SU-DHL-6 (cell line): ENCODE measurements at regions not wholly inside any gene's neighbourhood (a gene's known extent, or its start where the extent isn't known, plus 50 kb on each side); places are given as distances from the start of the nearest gene placed in this dataset.

ENCODE experiments used
- EZH2phosphoT487 ChIP-seq: fragments of 200-600 bp; sonication (generic), shearing (Covaris generic); conservative IDR thresholded peaks from 2 replicates; pipeline ENCODE4 v1.6.1; 2018; ENCODE audit warnings: mild to moderate bottlenecking, antibody characterized with exemption, low read length, moderate library complexity, mixed read lengths
- TF ChIP-seq, protein P1 (sequence below): fragments of 200-600 bp; sonication (generic); IDR thresholded peaks from one replicate; pipeline ENCODE4 v1.5.1; 2017; ENCODE audit warnings: antibody characterized with exemption, mild to moderate bottlenecking, low read length, moderate library complexity; ENCODE audit not compliant: insufficient read depth, poor library complexity, severe bottlenecking

DNA sequence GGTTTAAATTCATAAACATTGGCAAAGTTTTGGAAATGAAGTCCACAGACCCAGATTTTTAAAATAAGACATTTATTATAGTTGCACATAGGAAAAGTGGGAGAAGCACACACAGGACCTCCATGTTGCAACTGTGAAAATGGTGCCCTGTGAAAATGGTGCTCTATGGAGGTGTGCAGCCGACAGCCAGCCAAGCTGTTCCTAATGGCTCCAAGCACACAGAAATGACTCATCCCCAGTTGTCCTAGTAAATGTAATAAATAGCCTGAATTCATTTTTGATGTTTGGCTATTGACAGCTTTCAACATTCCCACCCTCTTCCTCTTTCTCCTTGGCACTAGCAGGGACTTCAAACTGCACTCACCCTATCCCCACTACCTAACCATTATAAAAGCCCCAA, 590.9 kb downstream of the CAAP1 start:
- TF ChIP-seq, protein P1, sequence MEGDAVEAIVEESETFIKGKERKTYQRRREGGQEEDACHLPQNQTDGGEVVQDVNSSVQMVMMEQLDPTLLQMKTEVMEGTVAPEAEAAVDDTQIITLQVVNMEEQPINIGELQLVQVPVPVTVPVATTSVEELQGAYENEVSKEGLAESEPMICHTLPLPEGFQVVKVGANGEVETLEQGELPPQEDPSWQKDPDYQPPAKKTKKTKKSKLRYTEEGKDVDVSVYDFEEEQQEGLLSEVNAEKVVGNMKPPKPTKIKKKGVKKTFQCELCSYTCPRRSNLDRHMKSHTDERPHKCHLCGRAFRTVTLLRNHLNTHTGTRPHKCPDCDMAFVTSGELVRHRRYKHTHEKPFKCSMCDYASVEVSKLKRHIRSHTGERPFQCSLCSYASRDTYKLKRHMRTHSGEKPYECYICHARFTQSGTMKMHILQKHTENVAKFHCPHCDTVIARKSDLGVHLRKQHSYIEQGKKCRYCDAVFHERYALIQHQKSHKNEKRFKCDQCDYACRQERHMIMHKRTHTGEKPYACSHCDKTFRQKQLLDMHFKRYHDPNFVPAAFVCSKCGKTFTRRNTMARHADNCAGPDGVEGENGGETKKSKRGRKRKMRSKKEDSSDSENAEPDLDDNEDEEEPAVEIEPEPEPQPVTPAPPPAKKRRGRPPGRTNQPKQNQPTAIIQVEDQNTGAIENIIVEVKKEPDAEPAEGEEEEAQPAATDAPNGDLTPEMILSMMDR: no peak
- TF ChIP-seq EZH2phosphoT487: no peak
